ENCODE measurements at regions not wholly inside any gene's neighbourhood (a gene's known extent, or its start where the extent isn't known, plus 50 kb on each side); places are given as distances from the start of the nearest gene placed in this dataset.

DNA sequence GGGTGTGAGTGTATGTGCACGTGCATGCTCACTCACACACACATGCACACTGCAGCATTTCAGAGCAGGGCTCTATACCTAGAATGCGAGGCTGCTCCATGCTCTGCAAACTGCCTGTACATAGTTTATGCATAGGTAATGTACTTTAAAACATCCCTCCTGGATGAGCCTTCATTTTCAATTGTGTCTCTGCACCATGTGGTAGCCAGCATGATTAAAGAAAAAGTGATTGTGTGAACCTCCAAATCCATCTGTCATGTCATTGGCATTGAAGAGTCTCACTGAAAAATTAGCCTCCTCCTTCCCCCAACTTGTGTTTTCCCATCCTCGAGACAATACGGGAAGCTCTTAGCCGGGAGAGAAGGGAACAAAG, 120.9 kb upstream of the SPATS2L start:
- Histone ChIP-seq H3K79me1 (ENCODE audit: low read length) (no peaks in the 10 kb centered on the region), H3K9ac (ENCODE audit: low read length) (no peak overlapping the region), H3K9me3 (ENCODE audit: insufficient read depth, low read depth, low read length) (no peaks in the 10 kb centered on the region), H3K4me1 (ENCODE audit: control insufficient read depth in 1 of 2, insufficient read depth in 2 of 2, low read length in 2 of 2) (peaks cover 0 to 9% of the 10 kb centered on the region in 2 experiments), H3K27me3 (ENCODE audit: insufficient read depth, low read length) (no peaks in the 10 kb centered on the region), H3K18ac (ENCODE audit: low read length) (no peak overlapping the region), H3K4ac (ENCODE audit: low read depth, low read length) (no peak overlapping the region), H3K4me2 (ENCODE audit: low read length) (no peak overlapping the region), H2AFZ (ENCODE audit: insufficient read depth, low read length, poor library complexity) (no peak overlapping the region), H2BK120ac (ENCODE audit: insufficient read depth, low read length, poor library complexity) (no peak overlapping the region), H3K79me2 (ENCODE audit: control insufficient read depth, insufficient read depth, low read length, poor library complexity) (no peaks in the 10 kb centered on the region), H2BK5ac (ENCODE audit: low read depth, low read length, poor library complexity) (no peak overlapping the region), H4K8ac (ENCODE audit: low read depth, low read length) (no peak overlapping the region), H3K14ac (ENCODE audit: low read length) (no peak overlapping the region), H4K91ac (ENCODE audit: low read depth, low read length) (no peak overlapping the region), H3K27ac (ENCODE audit: low read depth, low read length) (no peak overlapping the region), H4K12ac (ENCODE audit: low read depth, low read length) (no peak overlapping the region), H2AK5ac (ENCODE audit: low read length) (no peak overlapping the region), H3K23ac (ENCODE audit: low read length) (no peak overlapping the region), H3K4me3 (ENCODE audit: low read depth, low read length) (no peak overlapping the region), H2BK12ac (ENCODE audit: low read length) (no peak overlapping the region), H3K36me3 (ENCODE audit: control insufficient read depth in 1 of 2, insufficient read depth in 2 of 2, low read length in 2 of 2) (no peaks in the 10 kb centered on the region)
- no CpG with 5 or more reads among the region's 5 CpGs for WGBS (ENCODE audit: extremely low coverage, insufficient coverage, insufficient read length)
- no peak for DNase-seq

DNA sequence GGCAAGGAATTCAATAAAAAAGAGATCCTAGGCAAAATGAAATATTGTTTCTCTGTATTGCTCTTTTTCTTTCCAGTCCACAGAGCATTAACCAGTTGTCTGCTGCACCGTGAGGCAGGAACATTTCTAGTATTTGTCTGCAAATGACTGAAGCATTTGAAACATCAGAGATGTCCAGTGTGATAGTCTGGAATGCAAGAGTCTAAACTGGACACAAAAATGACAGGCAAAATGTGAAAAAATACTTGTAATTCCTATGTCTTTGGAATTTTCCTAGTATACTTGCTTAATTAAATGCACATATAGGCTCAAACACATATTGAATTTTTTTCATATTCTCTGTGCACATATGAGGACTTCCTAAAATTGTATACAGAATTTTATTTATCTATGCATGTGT, 120.5 kb upstream of the SPATS2L start:
- H2BK5ac ChIP-seq (ENCODE audit: low read depth, low read length, poor library complexity): no peak overlapping the region
- peak in 1 of 2 donors; percentile 57 for DNase-seq
- no peak overlapping the region for H3K27ac ChIP-seq (ENCODE audit: low read depth, low read length)
- H4K12ac ChIP-seq (ENCODE audit: low read depth, low read length): no peak overlapping the region
- no peaks in the 10 kb centered on the region for H3K9me3 ChIP-seq (ENCODE audit: insufficient read depth, low read depth, low read length)
- no peaks in the 10 kb centered on the region for H3K79me1 ChIP-seq (ENCODE audit: low read length)
- H3K4me1 ChIP-seq (ENCODE audit: control insufficient read depth in 1 of 2, insufficient read depth in 2 of 2, low read length in 2 of 2): peaks cover 0 to 6% of the 10 kb centered on the region in 2 experiments
- no peak overlapping the region for H2BK12ac ChIP-seq (ENCODE audit: low read length)
- no peaks in the 10 kb centered on the region for H3K36me3 ChIP-seq (ENCODE audit: control insufficient read depth in 1 of 2, insufficient read depth in 2 of 2, low read length in 2 of 2)
- no peak overlapping the region for H4K8ac ChIP-seq (ENCODE audit: low read depth, low read length)
- H3K14ac ChIP-seq (ENCODE audit: low read length): no peak overlapping the region
- no peak overlapping the region for H2AFZ ChIP-seq (ENCODE audit: insufficient read depth, low read length, poor library complexity)
- no peak overlapping the region for H3K4ac ChIP-seq (ENCODE audit: low read depth, low read length)
- H3K23ac ChIP-seq (ENCODE audit: low read length): no peak overlapping the region
- H3K4me3 ChIP-seq (ENCODE audit: low read depth, low read length): no peak overlapping the region
- no peak overlapping the region for H3K4me2 ChIP-seq (ENCODE audit: low read length)
- H4K91ac ChIP-seq (ENCODE audit: low read depth, low read length): no peak overlapping the region
- no peaks in the 10 kb centered on the region for H3K79me2 ChIP-seq (ENCODE audit: control insufficient read depth, insufficient read depth, low read length, poor library complexity)
- no peak overlapping the region for H2BK120ac ChIP-seq (ENCODE audit: insufficient read depth, low read length, poor library complexity)
- H3K27me3 ChIP-seq (ENCODE audit: insufficient read depth, low read length): no peaks in the 10 kb centered on the region
- no CpG with 5 or more reads among the region's 1 CpG for WGBS (ENCODE audit: extremely low coverage, insufficient coverage, insufficient read length)
- no peak overlapping the region for H3K9ac ChIP-seq (ENCODE audit: low read length)
- no peak overlapping the region for H2AK5ac ChIP-seq (ENCODE audit: low read length)
- H3K18ac ChIP-seq (ENCODE audit: low read length): no peak overlapping the region

DNA sequence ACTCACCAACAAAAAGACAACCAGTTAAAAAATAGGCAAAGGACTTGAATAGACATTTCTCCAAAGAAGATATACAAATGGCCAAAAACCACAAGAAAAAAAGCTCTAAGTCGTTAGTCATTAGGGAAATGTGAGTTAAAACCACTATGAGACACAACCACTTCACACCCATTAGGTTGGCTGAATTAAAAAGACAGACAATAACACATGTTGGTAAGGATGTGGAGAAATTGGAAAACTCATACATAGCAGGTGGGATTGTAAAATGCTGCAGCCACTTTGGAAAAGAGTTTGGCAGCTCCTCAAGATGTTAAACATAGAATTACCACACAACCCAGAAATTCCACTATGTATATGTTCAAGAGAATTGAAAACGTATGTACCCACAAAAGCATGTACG, 117.6 kb upstream of the SPATS2L start:
- WGBS (ENCODE audit: extremely low coverage, insufficient coverage, insufficient read length): no CpG with 5 or more reads among the region's 3 CpGs
- H3K9ac ChIP-seq (ENCODE audit: low read length): no peak overlapping the region

DNA sequence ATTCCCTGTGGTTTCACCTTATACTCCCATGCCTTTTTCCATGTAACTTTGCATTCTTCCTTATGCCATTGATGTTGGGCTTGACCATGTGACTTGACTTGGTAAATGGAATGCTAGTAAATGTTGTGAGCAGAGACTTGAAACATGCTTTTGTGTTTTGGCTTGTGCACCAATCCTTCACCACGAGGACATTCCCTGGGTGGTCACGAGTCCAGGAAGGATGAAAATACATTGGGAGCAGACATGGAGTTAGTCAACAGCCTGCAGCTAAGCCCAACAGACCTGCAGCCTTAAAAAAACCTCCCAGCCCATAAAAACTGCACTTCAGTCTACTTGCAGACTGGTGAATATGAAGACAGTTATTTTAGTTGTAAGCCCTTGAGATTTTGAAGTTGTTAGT, 116.5 kb upstream of the SPATS2L start:
- Histone ChIP-seq H3K4ac (ENCODE audit: low read depth, low read length) (no peak overlapping the region), H3K36me3 (ENCODE audit: control insufficient read depth in 1 of 2, insufficient read depth in 2 of 2, low read length in 2 of 2) (no peaks in the 10 kb centered on the region), H3K27me3 (ENCODE audit: insufficient read depth, low read length) (no peaks in the 10 kb centered on the region), H3K79me2 (ENCODE audit: control insufficient read depth, insufficient read depth, low read length, poor library complexity) (no peaks in the 10 kb centered on the region), H3K14ac (ENCODE audit: low read length) (no peak overlapping the region), H3K27ac (ENCODE audit: low read depth, low read length) (no peak overlapping the region), H4K91ac (ENCODE audit: low read depth, low read length) (no peak overlapping the region), H2AFZ (ENCODE audit: insufficient read depth, low read length, poor library complexity) (no peak overlapping the region), H3K9ac (ENCODE audit: low read length) (no peak overlapping the region), H3K4me3 (ENCODE audit: low read depth, low read length) (no peak overlapping the region), H4K8ac (ENCODE audit: low read depth, low read length) (no peak overlapping the region), H2BK12ac (ENCODE audit: low read length) (no peak overlapping the region), H3K18ac (ENCODE audit: low read length) (no peak overlapping the region), H3K79me1 (ENCODE audit: low read length) (peaks cover 3% of the 10 kb centered on the region), H2AK5ac (ENCODE audit: low read length) (no peak overlapping the region), H2BK5ac (ENCODE audit: low read depth, low read length, poor library complexity) (no peak overlapping the region), H4K12ac (ENCODE audit: low read depth, low read length) (no peak overlapping the region), H3K9me3 (ENCODE audit: insufficient read depth, low read depth, low read length) (no peaks in the 10 kb centered on the region), H3K4me2 (ENCODE audit: low read length) (no peak overlapping the region), H3K4me1 (ENCODE audit: control insufficient read depth in 1 of 2, insufficient read depth in 2 of 2, low read length in 2 of 2) (peaks cover 0 to 5% of the 10 kb centered on the region in 2 experiments), H3K23ac (ENCODE audit: low read length) (no peak overlapping the region), H2BK120ac (ENCODE audit: insufficient read depth, low read length, poor library complexity) (no peak overlapping the region)
- WGBS (ENCODE audit: extremely low coverage, insufficient coverage, insufficient read length): no CpG with 5 or more reads among the region's 2 CpGs
- no peak for DNase-seq

More for the DNA sequence above, 117.6 kb upstream of the SPATS2L start:
- Histone ChIP-seq H3K4ac (ENCODE audit: low read depth, low read length) (no peak overlapping the region), H3K79me2 (ENCODE audit: control insufficient read depth, insufficient read depth, low read length, poor library complexity) (no peaks in the 10 kb centered on the region), H3K23ac (ENCODE audit: low read length) (no peak overlapping the region), H3K4me2 (ENCODE audit: low read length) (no peak overlapping the region), H3K36me3 (ENCODE audit: control insufficient read depth in 1 of 2, insufficient read depth in 2 of 2, low read length in 2 of 2) (no peaks in the 10 kb centered on the region), H4K12ac (ENCODE audit: low read depth, low read length) (no peak overlapping the region), H3K27ac (ENCODE audit: low read depth, low read length) (no peak overlapping the region), H2BK5ac (ENCODE audit: low read depth, low read length, poor library complexity) (no peak overlapping the region), H4K91ac (ENCODE audit: low read depth, low read length) (no peak overlapping the region), H2BK120ac (ENCODE audit: insufficient read depth, low read length, poor library complexity) (no peak overlapping the region), H3K27me3 (ENCODE audit: insufficient read depth, low read length) (no peaks in the 10 kb centered on the region), H3K14ac (ENCODE audit: low read length) (no peak overlapping the region), H2BK12ac (ENCODE audit: low read length) (no peak overlapping the region), H2AK5ac (ENCODE audit: low read length) (no peak overlapping the region), H3K4me1 (ENCODE audit: control insufficient read depth in 1 of 2, insufficient read depth in 2 of 2, low read length in 2 of 2) (peaks cover 0 to 6% of the 10 kb centered on the region in 2 experiments), H3K79me1 (ENCODE audit: low read length) (peaks cover 2% of the 10 kb centered on the region), H3K18ac (ENCODE audit: low read length) (no peak overlapping the region), H3K4me3 (ENCODE audit: low read depth, low read length) (no peak overlapping the region), H2AFZ (ENCODE audit: insufficient read depth, low read length, poor library complexity) (no peak overlapping the region), H3K9me3 (ENCODE audit: insufficient read depth, low read depth, low read length) (no peaks in the 10 kb centered on the region), H4K8ac (ENCODE audit: low read depth, low read length) (no peak overlapping the region)
- no peak for DNase-seq
